ENCODE measurements at regions not wholly inside any gene's neighbourhood (a gene's known extent, or its start where the extent isn't known, plus 50 kb on each side); places are given as distances from the start of the nearest gene placed in this dataset.

- TF ChIP-seq CTCF (IDR thresholded peaks at IDR 0.05 in 2 of 3, conservative IDR thresholded peaks at IDR 0.05 in 1 of 3; ENCODE audit: borderline replicate concordance in 1 of 3, insufficient read depth in 1 of 3, low read depth in 2 of 3, low read length in 2 of 3) (no peak), JUND (IDR thresholded peaks at IDR 0.05) (no peak), YY1 (IDR thresholded peaks at IDR 0.05; ENCODE audit: extremely low read depth, insufficient replicate concordance, low read depth, low read length) (no peak), ATF3 (IDR thresholded peaks at IDR 0.05) (no peak), EGR1 (IDR thresholded peaks at IDR 0.05; ENCODE audit: low read depth) (no peak), EZH2 (IDR thresholded peaks at IDR 0.05) (no peak), EZH2phosphoT487 (IDR thresholded peaks at IDR 0.05; ENCODE audit: borderline replicate concordance) (no peak), FOSL1 (IDR thresholded peaks at IDR 0.05; ENCODE audit: low read depth) (no peak), ZFX (IDR thresholded peaks at IDR 0.05) (no peak), POLR2AphosphoS5 (IDR thresholded peaks at IDR 0.05; ENCODE audit: low read depth, low read length) (no peak), CEBPB (IDR thresholded peaks at IDR 0.05; ENCODE audit: low read depth) (no peak)
Observed at GRCh38 chr15:58369261-58369701, 62.5 kb upstream of the LIPC start.

Data from HCT116 (cell line).